ENCODE measurements at regions not wholly inside any gene's neighbourhood (a gene's known extent, or its start where the extent isn't known, plus 50 kb on each side); places are given as distances from the start of the nearest gene placed in this dataset.

- no peak overlapping the region for H3K27ac ChIP-seq (ENCODE audit: low read depth in 2 of 2, low read length in 1 of 2)
- no peak overlapping the region for H2AFZ ChIP-seq (ENCODE audit: low read depth)
- H3K9me2 ChIP-seq, result no peaks in the 10 kb centered on the region
- TF ChIP-seq FOSL2 (IDR thresholded peaks at IDR 0.05; ENCODE audit: borderline replicate concordance, low read depth), result no peak
- no peak for TF ChIP-seq FOXJ3 (CRISPR knock-in tag; IDR thresholded peaks at IDR 0.05)
- no peak for TF ChIP-seq ELF1 (IDR thresholded peaks at IDR 0.05)
- TF ChIP-seq PBX3 (IDR thresholded peaks at IDR 0.05), result no peak
- no peak for TF ChIP-seq RCOR1 (IDR thresholded peaks at IDR 0.05; ENCODE audit: low read length)
- TF ChIP-seq TCF12 (IDR thresholded peaks at IDR 0.05), result no peak
- no peaks in the 10 kb centered on the region for H3F3A ChIP-seq (replicated peaks; ENCODE audit: insufficient read depth)
- 32% methylated on average over 3 of the region's 3 CpGs for WGBS (ENCODE audit: low lambda C conversion rate)
- H3K4me3 ChIP-seq (ENCODE audit: low read depth in 2 of 2, low read length in 1 of 2), result no peak overlapping the region
- no peaks in the 10 kb centered on the region for H4K20me1 ChIP-seq (ENCODE audit: insufficient read depth)
- CTCF ChIA-PET, result interaction anchor here (0.6 kb wide), 1 partner anchor 1428 kb away, joined by 3 read pairs; no protein-coding TSS in a partner anchor
- H3K9me3 ChIP-seq, result 0 out of 2 replicates have a peak, but pooled peaks cover 3% of the 10 kb centered on the region
- no peak overlapping the region for H3K9ac ChIP-seq
- no peaks in the 10 kb centered on the region for H3K36me3 ChIP-seq (replicated peaks in 1 of 2; ENCODE audit: control insufficient read depth in 1 of 2, insufficient read depth in 2 of 2, low read length in 1 of 2)
- H3K27me3 ChIP-seq (ENCODE audit: insufficient read depth), result no peaks in the 10 kb centered on the region
- no peak overlapping the region for H3K4me2 ChIP-seq
- no peaks in the 10 kb centered on the region for H3K4me1 ChIP-seq (ENCODE audit: control insufficient read depth in 1 of 2, insufficient read depth in 2 of 2, low read depth in 1 of 2, low read length in 1 of 2)
- POLR2A ChIA-PET, result no interaction called here
- no peaks in the 10 kb centered on the region for H3K79me2 ChIP-seq (ENCODE audit: insufficient read depth)
- no peak for DNase-seq
Observed at GRCh38 chr4:58871509-58871908, 1761.3 kb upstream of the IGFBP7 start.

GRCh38 chr4:58849026-58849425 is 1738.8 kb upstream of the IGFBP7 start:
- DNase-seq, result no peak
- Histone ChIP-seq H3K36me3 (replicated peaks in 1 of 2; ENCODE audit: control insufficient read depth in 1 of 2, insufficient read depth in 2 of 2, low read length in 1 of 2) (no peaks in the 10 kb centered on the region), H3K4me3 (ENCODE audit: low read depth in 2 of 2, low read length in 1 of 2) (no peak overlapping the region), H3F3A (replicated peaks; ENCODE audit: insufficient read depth) (no peaks in the 10 kb centered on the region), H3K9me2 (no peaks in the 10 kb centered on the region), H3K9ac (no peak overlapping the region), H3K9me3 (no peaks in the 10 kb centered on the region), H3K79me2 (ENCODE audit: insufficient read depth) (no peaks in the 10 kb centered on the region), H3K27me3 (ENCODE audit: insufficient read depth) (no peaks in the 10 kb centered on the region), H3K4me1 (ENCODE audit: control insufficient read depth in 1 of 2, insufficient read depth in 2 of 2, low read depth in 1 of 2, low read length in 1 of 2) (no peaks in the 10 kb centered on the region), H4K20me1 (ENCODE audit: insufficient read depth) (no peaks in the 10 kb centered on the region), H3K4me2 (no peak overlapping the region), H3K27ac (ENCODE audit: low read depth in 2 of 2, low read length in 1 of 2) (no peak overlapping the region), H2AFZ (ENCODE audit: low read depth) (no peak overlapping the region)
- CTCF ChIA-PET, result interaction anchor here (0.8 kb wide), 1 partner anchor 332 kb away, joined by 3 read pairs; no protein-coding TSS in a partner anchor
- 39% methylated on average over 1 of the region's 1 CpG for WGBS (ENCODE audit: low lambda C conversion rate)
- POLR2A ChIA-PET, result no interaction called here
- TF ChIP-seq RAD21 (IDR thresholded peaks at IDR 0.05; ENCODE audit: low read length), result no peak

GRCh38 chr4:58843455-58843854 is 1733.3 kb upstream of the IGFBP7 start:
- H2AFZ ChIP-seq (ENCODE audit: low read depth), result no peak overlapping the region
- ChIA-PET POLR2A (no interaction called here), CTCF (no interaction called here)
- no peaks in the 10 kb centered on the region; the same call in 1 of the 2 replicates for H4K20me1 ChIP-seq (ENCODE audit: insufficient read depth)
- no peak overlapping the region for H3K9ac ChIP-seq
- H3K27me3 ChIP-seq (ENCODE audit: insufficient read depth), result no peaks in the 10 kb centered on the region
- H3K4me3 ChIP-seq (ENCODE audit: low read depth in 2 of 2, low read length in 1 of 2), result no peak overlapping the region
- no peaks in the 10 kb centered on the region for H3K79me2 ChIP-seq (ENCODE audit: insufficient read depth)
- no peak for DNase-seq
- no peaks in the 10 kb centered on the region for H3K4me1 ChIP-seq (ENCODE audit: control insufficient read depth in 1 of 2, insufficient read depth in 2 of 2, low read depth in 1 of 2, low read length in 1 of 2)
- no peak overlapping the region for H3K4me2 ChIP-seq
- H3K9me3 ChIP-seq, result no peaks in the 10 kb centered on the region; the same call in 1 of the 2 replicates
- H3K27ac ChIP-seq (ENCODE audit: low read depth in 2 of 2, low read length in 1 of 2), result no peak overlapping the region
- H3K9me2 ChIP-seq, result no peaks in the 10 kb centered on the region
- no peaks in the 10 kb centered on the region for H3F3A ChIP-seq (replicated peaks; ENCODE audit: insufficient read depth)
- H3K36me3 ChIP-seq (replicated peaks in 1 of 2; ENCODE audit: control insufficient read depth in 1 of 2, insufficient read depth in 2 of 2, low read length in 1 of 2), result no peaks in the 10 kb centered on the region
- TF ChIP-seq GATA2 (CRISPR knock-in tag; IDR thresholded peaks at IDR 0.05), result no peak
- TF ChIP-seq, protein P1, sequence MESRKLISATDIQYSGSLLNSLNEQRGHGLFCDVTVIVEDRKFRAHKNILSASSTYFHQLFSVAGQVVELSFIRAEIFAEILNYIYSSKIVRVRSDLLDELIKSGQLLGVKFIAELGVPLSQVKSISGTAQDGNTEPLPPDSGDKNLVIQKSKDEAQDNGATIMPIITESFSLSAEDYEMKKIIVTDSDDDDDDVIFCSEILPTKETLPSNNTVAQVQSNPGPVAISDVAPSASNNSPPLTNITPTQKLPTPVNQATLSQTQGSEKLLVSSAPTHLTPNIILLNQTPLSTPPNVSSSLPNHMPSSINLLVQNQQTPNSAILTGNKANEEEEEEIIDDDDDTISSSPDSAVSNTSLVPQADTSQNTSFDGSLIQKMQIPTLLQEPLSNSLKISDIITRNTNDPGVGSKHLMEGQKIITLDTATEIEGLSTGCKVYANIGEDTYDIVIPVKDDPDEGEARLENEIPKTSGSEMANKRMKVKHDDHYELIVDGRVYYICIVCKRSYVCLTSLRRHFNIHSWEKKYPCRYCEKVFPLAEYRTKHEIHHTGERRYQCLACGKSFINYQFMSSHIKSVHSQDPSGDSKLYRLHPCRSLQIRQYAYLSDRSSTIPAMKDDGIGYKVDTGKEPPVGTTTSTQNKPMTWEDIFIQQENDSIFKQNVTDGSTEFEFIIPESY (IDR thresholded peaks at IDR 0.05; ENCODE audit: borderline replicate concordance, low read depth), result no peak
- TF ChIP-seq RXRA (IDR thresholded peaks at IDR 0.05; ENCODE audit: borderline replicate concordance, low read depth), result no peak
- TF ChIP-seq SMC3 (IDR thresholded peaks at IDR 0.05; ENCODE audit: low read depth, low read length), result no peak
- TF ChIP-seq, protein P2, sequence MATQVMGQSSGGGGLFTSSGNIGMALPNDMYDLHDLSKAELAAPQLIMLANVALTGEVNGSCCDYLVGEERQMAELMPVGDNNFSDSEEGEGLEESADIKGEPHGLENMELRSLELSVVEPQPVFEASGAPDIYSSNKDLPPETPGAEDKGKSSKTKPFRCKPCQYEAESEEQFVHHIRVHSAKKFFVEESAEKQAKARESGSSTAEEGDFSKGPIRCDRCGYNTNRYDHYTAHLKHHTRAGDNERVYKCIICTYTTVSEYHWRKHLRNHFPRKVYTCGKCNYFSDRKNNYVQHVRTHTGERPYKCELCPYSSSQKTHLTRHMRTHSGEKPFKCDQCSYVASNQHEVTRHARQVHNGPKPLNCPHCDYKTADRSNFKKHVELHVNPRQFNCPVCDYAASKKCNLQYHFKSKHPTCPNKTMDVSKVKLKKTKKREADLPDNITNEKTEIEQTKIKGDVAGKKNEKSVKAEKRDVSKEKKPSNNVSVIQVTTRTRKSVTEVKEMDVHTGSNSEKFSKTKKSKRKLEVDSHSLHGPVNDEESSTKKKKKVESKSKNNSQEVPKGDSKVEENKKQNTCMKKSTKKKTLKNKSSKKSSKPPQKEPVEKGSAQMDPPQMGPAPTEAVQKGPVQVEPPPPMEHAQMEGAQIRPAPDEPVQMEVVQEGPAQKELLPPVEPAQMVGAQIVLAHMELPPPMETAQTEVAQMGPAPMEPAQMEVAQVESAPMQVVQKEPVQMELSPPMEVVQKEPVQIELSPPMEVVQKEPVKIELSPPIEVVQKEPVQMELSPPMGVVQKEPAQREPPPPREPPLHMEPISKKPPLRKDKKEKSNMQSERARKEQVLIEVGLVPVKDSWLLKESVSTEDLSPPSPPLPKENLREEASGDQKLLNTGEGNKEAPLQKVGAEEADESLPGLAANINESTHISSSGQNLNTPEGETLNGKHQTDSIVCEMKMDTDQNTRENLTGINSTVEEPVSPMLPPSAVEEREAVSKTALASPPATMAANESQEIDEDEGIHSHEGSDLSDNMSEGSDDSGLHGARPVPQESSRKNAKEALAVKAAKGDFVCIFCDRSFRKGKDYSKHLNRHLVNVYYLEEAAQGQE (IDR thresholded peaks at IDR 0.05; ENCODE audit: low read depth, low read length), result no peak
- TF ChIP-seq NFIC (IDR thresholded peaks at IDR 0.05; ENCODE audit: borderline replicate concordance), result no peak
- TF ChIP-seq NRF1 (IDR thresholded peaks at IDR 0.05; ENCODE audit: low read depth, low read length), result no peak
- TF ChIP-seq YY1 (IDR thresholded peaks at IDR 0.05; ENCODE audit: low read depth), result no peak
- TF ChIP-seq FOXJ3 (CRISPR knock-in tag; IDR thresholded peaks at IDR 0.05), result no peak
- TF ChIP-seq SIN3A (IDR thresholded peaks at IDR 0.05; ENCODE audit: borderline replicate concordance, low read depth, low read length), result no peak

Measured in SK-N-SH (cell line).